Lung (tissue), 11 donors: ENCODE measurements at regions not wholly inside any gene's neighbourhood (a gene's known extent, or its start where the extent isn't known, plus 50 kb on each side); places are given as distances from the start of the nearest gene placed in this dataset.

Source experiments
- ATAC-seq: fragments of 200-7000 bp; cut with Tn5 transposase; one replicate; pipeline ENCODE4 v1.9.1; 2020; ENCODE audit warnings: moderate number of reproducible peaks; ENCODE audit not compliant: insufficient read depth, low FRiP score
- DNase-seq, 3 donors: peaks; one replicate each; pipeline ENCODE4 v3.0.0-alpha.2; 2013 to 2017
- H3K27ac ChIP-seq, 2 donors: one replicate each; pipeline ENCODE4 v1.5.1; 2013; ENCODE audit warnings: mild to moderate bottlenecking in 2 of 2, moderate library complexity in 2 of 2, control low read depth in 1 of 2, inconsistent platforms in 1 of 2, low read depth in 1 of 2, low read length in 1 of 2
- H3K27me3 ChIP-seq, 3 donors: one replicate each; pipeline ENCODE4 v1.5.1; 2013; ENCODE audit warnings: low read length in 2 of 3; ENCODE audit not compliant: control insufficient read depth in 3 of 3, insufficient read depth in 3 of 3
- H3K36me3 ChIP-seq, 4 donors: one replicate each; pipeline ENCODE4 v1.5.1; 2013; ENCODE audit warnings: low read length in 4 of 4, mild to moderate bottlenecking in 1 of 4, moderate library complexity in 1 of 4; ENCODE audit not compliant: control insufficient read depth in 4 of 4, insufficient read depth in 4 of 4
- H3K4me1 ChIP-seq, 5 donors: one replicate each; pipeline ENCODE4 v1.5.1; 2013; ENCODE audit warnings: low read length in 5 of 5, mild to moderate bottlenecking in 2 of 5, moderate library complexity in 1 of 5; ENCODE audit not compliant: control insufficient read depth in 5 of 5, insufficient read depth in 5 of 5
- H3K4me3 ChIP-seq: one replicate; pipeline ENCODE4 v1.5.1; 2013; ENCODE audit warnings: mild to moderate bottlenecking, control low read depth, moderate library complexity
- H3K9ac ChIP-seq, 2 donors: one replicate each; pipeline ENCODE4 v1.5.1; 2013; ENCODE audit warnings: low read length in 2 of 2, control low read depth in 1 of 2; ENCODE audit not compliant: insufficient read depth in 1 of 2
- H3K9me3 ChIP-seq, 4 donors: one replicate each; pipeline ENCODE4 v1.5.1; 2013; ENCODE audit warnings: low read length in 3 of 4, mild to moderate bottlenecking in 1 of 4, moderate library complexity in 1 of 4; ENCODE audit not compliant: control insufficient read depth in 4 of 4, insufficient read depth in 3 of 4
- CTCF ChIP-seq: IDR thresholded peaks from 2 replicates; pipeline ENCODE4 v1.5.1; 2012; ENCODE audit warnings: mild to moderate bottlenecking; ENCODE audit errors: control extremely low read depth, extremely low read depth
- WGBS, 2 donors: extraction: QIAGEN DNeasy Blood & Tissue Kit; methylation state at CpG; one replicate each; pipeline ENCODE4 v1.1.7; 2013; 5-methylcytosine and 5-hydroxymethylcytosine counted together
- donor health status: control.
- donor health status: control.
- donor health status: Bipolar disorder and iron deficiency.
- donor health status: healthy.
- donor health status: DM: yes; HTN: yes; CAD: no.

GRCh38 chr2:189300916-189301315, 121.4 kb upstream of the COL5A2 start:
- no peak overlapping the region for H3K4me3 ChIP-seq
- H3K27ac ChIP-seq = no peak overlapping the region
- no peaks in the 10 kb centered on the region for H3K4me1 ChIP-seq
- DNase-seq (no peak), ATAC-seq (no peak)
- no peaks in the 10 kb centered on the region for H3K27me3 ChIP-seq
- no peaks in the 10 kb centered on the region for H3K9me3 ChIP-seq
- no peak for TF ChIP-seq CTCF
- no peaks in the 10 kb centered on the region for H3K36me3 ChIP-seq
- H3K9ac ChIP-seq = no peak overlapping the region

GRCh38 chr2:189302274-189302948, 122.8 kb upstream of the COL5A2 start:
- no peak for TF ChIP-seq CTCF
- no peak overlapping the region for H3K4me3 ChIP-seq
- no peak for DNase-seq
- no peaks in the 10 kb centered on the region for H3K36me3 ChIP-seq
- ATAC-seq = no peak
- no peak overlapping the region for H3K9ac ChIP-seq
- no peak overlapping the region for H3K27ac ChIP-seq
- no peaks in the 10 kb centered on the region for H3K4me1 ChIP-seq
- WGBS, 2 donors = 77 to 85% methylated on average over 5 of the region's 5 CpGs
- H3K9me3 ChIP-seq = no peaks in the 10 kb centered on the region
- H3K27me3 ChIP-seq = no peaks in the 10 kb centered on the region

GRCh38 chr2:189304360-189304759, 124.8 kb upstream of the COL5A2 start:
- Histone ChIP-seq H3K9ac (no peak overlapping the region), H3K4me1 (peaks cover 0 to 1% (median 0%) of the 10 kb centered on the region in 5 donors), H3K27me3 (no peaks in the 10 kb centered on the region), H3K36me3 (no peaks in the 10 kb centered on the region), H3K27ac (no peak overlapping the region), H3K4me3 (no peak overlapping the region), H3K9me3 (no peaks in the 10 kb centered on the region)
- 57 to 71% methylated on average over 2 of the region's 2 CpGs for WGBS, 2 donors
- DNase-seq (no peak), ATAC-seq (no peak)
- TF ChIP-seq CTCF = no peak

GRCh38 chr2:189305291-189305943, 125.9 kb upstream of the COL5A2 start:
- WGBS, 2 donors = 89 to 96% methylated on average over 3 of the region's 3 CpGs
- no peak overlapping the region for H3K27ac ChIP-seq
- peaks cover 0 to 1% (median 0%) of the 10 kb centered on the region in 5 donors for H3K4me1 ChIP-seq
- H3K36me3 ChIP-seq = no peaks in the 10 kb centered on the region
- no peaks in the 10 kb centered on the region for H3K9me3 ChIP-seq
- H3K4me3 ChIP-seq = no peak overlapping the region
- no peaks in the 10 kb centered on the region for H3K27me3 ChIP-seq
- no peak overlapping the region for H3K9ac ChIP-seq
- DNase-seq (no peak), ATAC-seq (no peak)
- TF ChIP-seq CTCF = no peak
